Neural cell (in vitro differentiated cells): ENCODE measurements at regions not wholly inside any gene's neighbourhood (a gene's known extent, or its start where the extent isn't known, plus 50 kb on each side); places are given as distances from the start of the nearest gene placed in this dataset.

ENCODE experiments used
- H2AFZ ChIP-seq: fragments of 200-600, 300-800 bp; sonication (generic), shearing (Covaris generic); 2 replicates; pipeline ENCODE4 v1.6.0; 2014; ENCODE audit warnings: low read depth, mild to moderate bottlenecking, antibody characterized with exemption, low read length, moderate library complexity
- H3F3A ChIP-seq: fragments of 200-600 bp; shearing (Covaris generic); 2 replicates; pipeline ENCODE4 v1.6.1; 2016; ENCODE audit warnings: mild to moderate bottlenecking, moderate library complexity, mixed read lengths, antibody characterized with exemption, low read length; ENCODE audit not compliant: insufficient read depth, poor library complexity, severe bottlenecking
- H3K27ac ChIP-seq: fragments of 200-600, 300-800 bp; sonication (generic), shearing (Covaris generic); 2 replicates; pipeline ENCODE4 v1.5.1; 2014; ENCODE audit warnings: mild to moderate bottlenecking, low read length, moderate library complexity
- H3K27me3 ChIP-seq: fragments of 300-800, 200-600 bp; sonication (generic), shearing (Covaris generic); 2 replicates; pipeline ENCODE4 v1.6.0; 2014; ENCODE audit warnings: mild to moderate bottlenecking, low read depth, low read length, moderate library complexity; ENCODE audit not compliant: insufficient read depth
- H3K36me3 ChIP-seq: fragments of 300-800, 200-600 bp; sonication (generic), shearing (Covaris generic); 2 replicates; pipeline ENCODE4 v1.5.1; 2014; ENCODE audit warnings: mild to moderate bottlenecking, antibody characterized with exemption, low read length, moderate library complexity; ENCODE audit not compliant: insufficient read depth
- H3K4me2 ChIP-seq: fragments of 300-800, 200-600 bp; sonication (generic), shearing (Covaris generic); 2 replicates; pipeline ENCODE4 v1.6.0; 2014; ENCODE audit warnings: mild to moderate bottlenecking, low read length
- H3K4me3 ChIP-seq: fragments of 300-800, 200-600 bp; sonication (generic), shearing (Covaris generic); 2 replicates; pipeline ENCODE4 v1.5.1; 2014; ENCODE audit warnings: mild to moderate bottlenecking, low read length, moderate library complexity
- H3K79me2 ChIP-seq: fragments of 200-600 bp; shearing (Covaris generic); replicated peaks from 2 replicates; pipeline ENCODE4 v1.6.0; 2014; ENCODE audit warnings: mild to moderate bottlenecking, low read length, moderate library complexity; ENCODE audit not compliant: insufficient read depth
- H3K9ac ChIP-seq: fragments of 300-800, 200-600 bp; sonication (generic), shearing (Covaris generic); 2 replicates; pipeline ENCODE4 v1.6.1; 2016; ENCODE audit warnings: mild to moderate bottlenecking, low read length, mixed read lengths
- H3K9me2 ChIP-seq: fragments of 200-600 bp; shearing (Covaris generic); 2 replicates; pipeline ENCODE4 v1.6.1; 2016; ENCODE audit warnings: mild to moderate bottlenecking, low read length, mixed read lengths; ENCODE audit not compliant: insufficient read depth
- H3K9me3 ChIP-seq: fragments of 200-600, 300-800 bp; sonication (generic), shearing (Covaris generic); 2 replicates; pipeline ENCODE4 v1.6.1; 2016; ENCODE audit warnings: mild to moderate bottlenecking, mixed run types, low read length, moderate library complexity, mixed read lengths
- H4K20me1 ChIP-seq: fragments of 200-600 bp; shearing (Covaris generic); 2 replicates; pipeline ENCODE4 v1.6.1; 2016; ENCODE audit warnings: mild to moderate bottlenecking, mixed run types; ENCODE audit not compliant: insufficient read depth
- CTCF ChIP-seq: fragments of 450-650 bp; IDR thresholded peaks from 2 replicates; pipeline ENCODE4 v1.5.1; 2014; ENCODE audit warnings: antibody characterized with exemption, mild to moderate bottlenecking, moderate library complexity; ENCODE audit not compliant: poor library complexity, severe bottlenecking
- EP300 ChIP-seq: fragments of 450-650 bp; conservative IDR thresholded peaks from 2 replicates; pipeline ENCODE4 v1.6.1; 2014; ENCODE audit warnings: antibody characterized with exemption, mild to moderate bottlenecking, moderate library complexity; ENCODE audit not compliant: poor library complexity, severe bottlenecking
- EZH2 ChIP-seq: fragments of 200-600, 300-800 bp; shearing (Covaris generic), sonication (generic); IDR thresholded peaks from 2 replicates; pipeline ENCODE4 v1.6.1; 2014; ENCODE audit warnings: antibody characterized with exemption, low read length, borderline replicate concordance, mild to moderate bottlenecking; ENCODE audit not compliant: insufficient read depth, poor library complexity, severe bottlenecking
- MXI1 ChIP-seq: fragments of 450-650 bp; conservative IDR thresholded peaks from 2 replicates; pipeline ENCODE4 v1.6.1; 2014; ENCODE audit warnings: antibody characterized with exemption, mild to moderate bottlenecking; ENCODE audit not compliant: poor library complexity, severe bottlenecking
- POLR2AphosphoS5 ChIP-seq: IDR thresholded peaks from 2 replicates; pipeline ENCODE4 v1.6.1; 2012
- RAD21 ChIP-seq: fragments of 450-650 bp; conservative IDR thresholded peaks from 2 replicates; pipeline ENCODE4 v1.6.1; 2014; ENCODE audit warnings: antibody characterized with exemption, mild to moderate bottlenecking, moderate library complexity
- REST ChIP-seq: IDR thresholded peaks from 2 replicates; pipeline ENCODE4 v1.6.1; 2012; ENCODE audit warnings: borderline replicate concordance
- SMC3 ChIP-seq: fragments of 450-650 bp; conservative IDR thresholded peaks from 2 replicates; pipeline ENCODE4 v1.6.1; 2014; ENCODE audit warnings: antibody characterized with exemption, mild to moderate bottlenecking, moderate library complexity; ENCODE audit not compliant: poor library complexity
- TAF1 ChIP-seq: IDR thresholded peaks from 2 replicates; pipeline ENCODE4 v1.6.1; 2012; ENCODE audit warnings: low read depth

GRCh38 chr6:105596284-105596755, 193.4 kb upstream of the PREP start:
- Histone ChIP-seq H2AFZ (no peak overlapping the region), H4K20me1 (no peaks in the 10 kb centered on the region), H3F3A (no peaks in the 10 kb centered on the region), H3K4me2 (no peak overlapping the region), H3K9me2 (no peaks in the 10 kb centered on the region), H3K27me3 (no peaks in the 10 kb centered on the region), H3K9me3 (no peaks in the 10 kb centered on the region), H3K4me3 (no peak overlapping the region), H3K9ac (no peak overlapping the region), H3K79me2 (no peaks in the 10 kb centered on the region), H3K36me3 (no peaks in the 10 kb centered on the region), H3K27ac (no peak overlapping the region)
- TF ChIP-seq CTCF (no peak), POLR2AphosphoS5 (no peak), EP300 (no peak), EZH2 (no peak), REST (no peak), MXI1 (no peak), RAD21 (no peak), SMC3 (no peak), TAF1 (no peak)

- TF ChIP-seq CTCF (no peak), POLR2AphosphoS5 (no peak), EP300 (no peak), REST (no peak), EZH2 (no peak), RAD21 (no peak), TAF1 (no peak), MXI1 (no peak), SMC3 (no peak)
- Histone ChIP-seq H3K79me2 (no peaks in the 10 kb centered on the region), H3K9ac (no peak overlapping the region), H3K27me3 (no peaks in the 10 kb centered on the region), H3K9me3 (no peaks in the 10 kb centered on the region), H3K4me2 (no peak overlapping the region), H3K36me3 (no peaks in the 10 kb centered on the region), H3F3A (no peaks in the 10 kb centered on the region), H3K27ac (no peak overlapping the region), H4K20me1 (no peaks in the 10 kb centered on the region), H3K9me2 (no peaks in the 10 kb centered on the region), H3K4me3 (no peak overlapping the region), H2AFZ (no peak overlapping the region)
Observed at GRCh38 chr6:105595829-105596228, 192.9 kb upstream of the PREP start.
